ENCODE measurements at regions not wholly inside any gene's neighbourhood (a gene's known extent, or its start where the extent isn't known, plus 50 kb on each side); places are given as distances from the start of the nearest gene placed in this dataset.

- TF ChIP-seq, protein P1, sequence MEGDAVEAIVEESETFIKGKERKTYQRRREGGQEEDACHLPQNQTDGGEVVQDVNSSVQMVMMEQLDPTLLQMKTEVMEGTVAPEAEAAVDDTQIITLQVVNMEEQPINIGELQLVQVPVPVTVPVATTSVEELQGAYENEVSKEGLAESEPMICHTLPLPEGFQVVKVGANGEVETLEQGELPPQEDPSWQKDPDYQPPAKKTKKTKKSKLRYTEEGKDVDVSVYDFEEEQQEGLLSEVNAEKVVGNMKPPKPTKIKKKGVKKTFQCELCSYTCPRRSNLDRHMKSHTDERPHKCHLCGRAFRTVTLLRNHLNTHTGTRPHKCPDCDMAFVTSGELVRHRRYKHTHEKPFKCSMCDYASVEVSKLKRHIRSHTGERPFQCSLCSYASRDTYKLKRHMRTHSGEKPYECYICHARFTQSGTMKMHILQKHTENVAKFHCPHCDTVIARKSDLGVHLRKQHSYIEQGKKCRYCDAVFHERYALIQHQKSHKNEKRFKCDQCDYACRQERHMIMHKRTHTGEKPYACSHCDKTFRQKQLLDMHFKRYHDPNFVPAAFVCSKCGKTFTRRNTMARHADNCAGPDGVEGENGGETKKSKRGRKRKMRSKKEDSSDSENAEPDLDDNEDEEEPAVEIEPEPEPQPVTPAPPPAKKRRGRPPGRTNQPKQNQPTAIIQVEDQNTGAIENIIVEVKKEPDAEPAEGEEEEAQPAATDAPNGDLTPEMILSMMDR (IDR thresholded peaks at IDR 0.05), result no peak
- TF ChIP-seq POLR2A (IDR thresholded peaks at IDR 0.05), result no peak
- no peak for TF ChIP-seq EP300 (IDR thresholded peaks at IDR 0.05)
Measured at GRCh38 chr1:199867601-199868000, 159.9 kb upstream of the NR5A2 start.

Measured in upper lobe of left lung (tissue), 4 donors.